IPS DF 6.9 (cell line): ENCODE measurements at regions not wholly inside any gene's neighbourhood (a gene's known extent, or its start where the extent isn't known, plus 50 kb on each side); places are given as distances from the start of the nearest gene placed in this dataset.

Source experiments
- DNase-seq: peaks from one replicate; pipeline ENCODE4 v3.0.0-alpha.2; 2013; ENCODE audit warnings: low read depth, low spot score
- H3K27ac ChIP-seq: one replicate; pipeline ENCODE4 v1.5.1; 2013; ENCODE audit warnings: low read length, control low read depth
- H3K27me3 ChIP-seq: 2 replicates; pipeline ENCODE4 v1.6.1; 2013; ENCODE audit warnings: mild to moderate bottlenecking, low read length; ENCODE audit not compliant: control insufficient read depth, insufficient read depth
- H3K36me3 ChIP-seq: 2 replicates; pipeline ENCODE4 v1.6.1; 2013; ENCODE audit warnings: low read length; ENCODE audit not compliant: control insufficient read depth, insufficient read depth
- H3K4me1 ChIP-seq: 2 replicates; pipeline ENCODE4 v1.6.1; 2013; ENCODE audit warnings: low read length; ENCODE audit not compliant: control insufficient read depth, insufficient read depth
- H3K4me3 ChIP-seq: 2 replicates; pipeline ENCODE4 v1.5.1; 2013; ENCODE audit warnings: mild to moderate bottlenecking, low read length
- H3K9me3 ChIP-seq: 2 replicates; pipeline ENCODE4 v1.6.1; 2013; ENCODE audit warnings: low read length, inconsistent platforms; ENCODE audit not compliant: control insufficient read depth, insufficient read depth
- WGBS: extraction: QIAGEN DNeasy Blood & Tissue Kit; methylation state at CpG from one replicate; pipeline ENCODE4 v1.1.7; 2013; ENCODE audit warnings: mixed read lengths, missing lambda C conversion rate; ENCODE audit not compliant: insufficient read length, insufficient coverage; 5-methylcytosine and 5-hydroxymethylcytosine counted together

DNA sequence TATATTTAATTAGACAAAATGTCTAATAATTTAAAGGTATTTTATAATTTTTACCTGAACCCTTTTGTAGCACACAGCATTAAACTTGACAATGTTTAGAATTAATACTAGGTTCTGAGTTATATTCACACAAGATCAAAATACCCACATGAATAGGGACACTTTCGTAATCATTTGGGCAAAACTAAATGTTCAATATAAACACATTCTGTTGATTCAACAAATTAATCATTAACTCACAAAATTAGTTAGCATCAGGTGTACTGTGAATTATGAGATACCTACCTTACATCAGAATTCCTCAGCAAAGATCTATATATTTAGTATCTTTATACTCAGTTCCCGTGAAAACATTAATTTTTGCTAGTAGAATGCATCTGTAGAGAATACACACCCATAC is 481.5 kb upstream of the MANEA start:
- WGBS = no CpG with 5 or more reads among the region's 2 CpGs
- no peak overlapping the region for H3K27ac ChIP-seq
- no peaks in the 10 kb centered on the region for H3K4me1 ChIP-seq
- DNase-seq = no peak
- no peaks in the 10 kb centered on the region for H3K36me3 ChIP-seq
- H3K27me3 ChIP-seq = no peaks in the 10 kb centered on the region
- H3K4me3 ChIP-seq = no peak overlapping the region
- H3K9me3 ChIP-seq = no peaks in the 10 kb centered on the region

DNA sequence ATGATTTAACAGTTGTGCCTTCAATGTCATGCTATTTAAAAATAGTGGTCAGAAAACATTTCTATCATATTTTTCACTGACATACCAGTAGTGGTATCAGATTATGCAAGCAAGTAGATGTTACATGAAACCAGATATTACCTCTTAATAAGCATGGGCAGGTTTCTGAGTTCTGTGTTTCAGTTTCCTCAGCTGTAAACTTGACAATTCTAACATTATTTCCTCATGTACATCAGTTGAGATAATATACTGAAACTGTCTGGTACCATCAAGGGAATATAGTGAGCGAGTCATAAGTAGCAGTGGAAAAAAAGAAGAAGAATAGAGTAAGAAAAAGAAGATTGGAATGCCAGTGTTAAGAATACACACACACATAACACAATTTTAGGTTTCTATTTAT is 477.9 kb upstream of the MANEA start:
- Histone ChIP-seq H3K4me3 (no peak overlapping the region), H3K27ac (no peak overlapping the region), H3K4me1 (no peaks in the 10 kb centered on the region), H3K27me3 (no peaks in the 10 kb centered on the region), H3K36me3 (no peaks in the 10 kb centered on the region), H3K9me3 (no peaks in the 10 kb centered on the region)
- no peak for DNase-seq
- no CpG with 5 or more reads among the region's 1 CpG for WGBS

DNA sequence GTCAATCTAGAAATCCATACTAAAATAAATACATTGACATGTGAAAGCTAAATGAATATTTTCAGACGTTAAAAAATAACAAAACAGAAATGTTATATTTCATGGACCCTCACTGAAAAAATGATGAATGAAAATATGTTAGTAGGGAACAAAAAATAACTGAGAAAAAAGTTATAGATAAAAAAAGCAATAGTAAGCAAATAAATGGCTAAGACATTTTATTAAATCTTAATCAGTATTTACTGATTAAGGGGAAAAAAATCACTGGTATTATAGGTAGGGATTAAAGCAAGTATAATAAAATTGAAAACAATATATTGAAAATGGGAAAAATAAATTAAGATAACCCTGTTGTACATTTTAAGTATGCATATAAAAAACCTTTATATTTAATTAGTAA is 468.1 kb upstream of the MANEA start:
- no peaks in the 10 kb centered on the region for H3K4me1 ChIP-seq
- H3K27ac ChIP-seq = no peak overlapping the region
- H3K4me3 ChIP-seq = no peak overlapping the region
- no peak for DNase-seq
- no peaks in the 10 kb centered on the region for H3K36me3 ChIP-seq
- no CpG with 5 or more reads among the region's 1 CpG for WGBS
- no peaks in the 10 kb centered on the region for H3K27me3 ChIP-seq
- H3K9me3 ChIP-seq = no peaks in the 10 kb centered on the region

DNA sequence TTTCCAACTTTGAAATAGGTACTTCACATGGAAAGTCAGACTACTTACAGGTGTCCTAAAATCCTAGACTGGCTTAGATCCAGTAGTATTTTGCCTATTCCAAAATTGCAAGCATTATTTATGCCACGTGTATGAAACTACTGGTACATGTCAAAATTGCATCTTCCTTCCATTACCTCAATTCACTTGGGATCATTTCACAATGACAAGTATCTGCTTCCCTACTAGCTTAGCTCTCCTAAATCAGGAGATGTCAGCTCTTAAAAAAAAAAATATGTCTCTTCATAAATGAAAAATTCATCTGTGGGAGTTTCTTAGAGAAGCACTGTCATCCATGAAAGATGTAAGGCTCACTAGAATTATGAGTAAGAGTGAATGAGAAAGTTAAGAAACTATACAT is 466.6 kb upstream of the MANEA start:
- Histone ChIP-seq H3K27ac (no peak overlapping the region), H3K4me3 (no peak overlapping the region), H3K27me3 (no peaks in the 10 kb centered on the region), H3K36me3 (no peaks in the 10 kb centered on the region), H3K4me1 (no peaks in the 10 kb centered on the region), H3K9me3 (no peaks in the 10 kb centered on the region)
- no peak for DNase-seq
- WGBS = no CpG with 5 or more reads among the region's 1 CpG

DNA sequence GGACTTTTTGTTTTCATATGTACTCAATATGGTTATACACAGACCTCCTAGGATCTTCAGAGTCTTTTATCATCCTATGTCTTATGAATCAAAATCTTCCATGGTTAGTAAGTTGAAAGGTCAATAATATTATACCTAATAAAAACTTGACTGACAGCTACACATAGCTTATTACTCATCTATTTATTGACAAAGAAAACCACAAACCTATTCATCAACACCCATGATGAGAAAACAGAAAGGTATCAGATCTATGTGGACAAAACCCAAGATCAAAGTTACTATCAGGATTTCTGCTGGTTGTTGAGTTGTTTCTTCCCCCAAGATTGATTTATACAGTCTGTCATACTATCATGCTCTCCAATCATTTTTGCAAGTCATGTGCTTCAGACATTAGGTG is 460.1 kb upstream of the MANEA start:
- Histone ChIP-seq H3K36me3 (no peaks in the 10 kb centered on the region), H3K4me1 (no peaks in the 10 kb centered on the region), H3K27me3 (no peaks in the 10 kb centered on the region), H3K4me3 (no peak overlapping the region), H3K27ac (no peak overlapping the region), H3K9me3 (no peaks in the 10 kb centered on the region)
- DNase-seq = no peak

DNA sequence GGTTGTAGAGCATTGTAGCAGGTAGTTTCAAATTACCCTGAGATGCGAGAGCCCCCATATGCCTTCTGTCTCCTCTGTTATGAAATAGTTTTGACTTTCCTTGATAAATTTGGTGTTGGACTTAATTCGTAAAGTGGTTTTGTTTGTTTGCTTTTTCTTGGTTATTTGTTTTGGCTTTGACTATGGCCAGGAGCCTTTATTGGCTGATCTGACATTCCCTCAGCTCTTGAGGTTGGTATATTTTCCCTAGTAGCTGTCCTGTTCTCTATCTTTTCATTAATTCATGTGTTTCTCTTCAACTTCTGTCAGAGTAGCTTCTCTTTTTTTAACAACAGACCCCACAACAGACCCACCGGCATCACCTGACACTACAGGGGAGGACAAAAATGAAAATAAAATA is 457.4 kb upstream of the MANEA start:
- Histone ChIP-seq H3K9me3 (no peaks in the 10 kb centered on the region), H3K4me1 (no peaks in the 10 kb centered on the region), H3K27ac (no peak overlapping the region), H3K27me3 (no peaks in the 10 kb centered on the region), H3K36me3 (no peaks in the 10 kb centered on the region), H3K4me3 (no peak overlapping the region)
- WGBS = no CpG with 5 or more reads among the region's 3 CpGs
- DNase-seq = no peak

DNA sequence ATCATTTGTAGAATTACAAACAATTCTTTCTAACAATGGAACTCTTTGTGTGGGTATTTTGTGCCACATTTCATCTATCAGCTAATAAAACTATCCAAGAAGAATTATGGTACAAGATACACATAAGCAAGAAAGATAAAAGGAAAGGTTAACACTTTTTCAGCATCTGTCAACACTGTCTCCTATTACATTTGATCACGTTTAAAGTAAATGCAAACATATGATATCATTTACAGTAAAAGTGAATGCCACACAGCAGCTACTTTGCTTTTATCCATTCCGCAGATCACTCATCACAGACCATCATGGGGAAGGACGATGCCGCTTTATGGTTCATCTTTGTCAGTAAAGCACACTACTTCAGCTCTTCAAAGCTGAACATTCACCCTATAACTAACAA is 456.4 kb upstream of the MANEA start:
- Histone ChIP-seq H3K27me3 (no peaks in the 10 kb centered on the region), H3K36me3 (no peaks in the 10 kb centered on the region), H3K9me3 (no peaks in the 10 kb centered on the region), H3K4me1 (no peaks in the 10 kb centered on the region), H3K4me3 (no peak overlapping the region), H3K27ac (no peak overlapping the region)
- no CpG with 5 or more reads among the region's 4 CpGs for whole genome bisulfite sequencing
- DNase-seq = no peak

DNA sequence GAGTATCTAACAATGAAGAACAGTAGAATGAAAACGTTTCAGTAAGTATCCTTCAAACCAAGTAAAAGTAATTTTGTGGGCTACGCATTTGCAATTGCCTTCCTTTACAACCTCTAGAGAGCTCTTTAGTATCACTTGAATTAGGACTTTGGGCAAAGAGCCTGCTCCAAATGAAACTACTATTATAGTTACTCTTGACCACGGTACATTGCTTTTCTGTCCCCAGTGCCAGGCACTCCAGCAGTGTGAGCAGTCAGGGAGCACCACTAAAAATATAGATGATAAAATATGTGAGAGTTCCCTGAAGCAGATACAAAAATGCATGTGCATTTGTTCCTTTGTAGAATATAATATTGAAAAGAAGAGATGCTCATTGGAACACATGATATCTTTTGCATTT is 450.1 kb upstream of the MANEA start:
- Histone ChIP-seq H3K4me1 (no peaks in the 10 kb centered on the region), H3K27ac (no peak overlapping the region), H3K4me3 (no peak overlapping the region), H3K9me3 (no peaks in the 10 kb centered on the region), H3K27me3 (no peaks in the 10 kb centered on the region), H3K36me3 (no peaks in the 10 kb centered on the region)
- no peak for DNase-seq
- WGBS = no CpG with 5 or more reads among the region's 3 CpGs

DNA sequence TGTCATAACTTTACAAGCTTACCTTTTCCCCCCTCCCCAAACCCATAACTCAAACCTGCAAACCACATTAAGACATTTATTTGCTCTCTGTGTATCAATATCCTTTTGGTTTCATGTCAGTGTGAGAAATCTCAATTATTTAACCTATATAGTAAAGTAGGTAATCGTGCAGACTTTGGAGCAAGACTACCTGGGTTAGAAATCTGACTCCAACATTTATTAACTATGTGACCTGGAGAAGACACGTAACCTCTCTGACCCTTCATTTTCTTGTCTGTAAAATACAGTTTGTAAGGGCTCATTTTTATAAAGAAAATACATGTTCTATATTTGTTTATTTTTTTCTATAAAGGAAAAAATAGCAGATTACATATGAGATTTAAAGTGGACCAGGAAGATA is 448.9 kb upstream of the MANEA start:
- Histone ChIP-seq H3K27me3 (no peaks in the 10 kb centered on the region), H3K36me3 (no peaks in the 10 kb centered on the region), H3K4me3 (no peak overlapping the region), H3K27ac (no peak overlapping the region), H3K4me1 (no peaks in the 10 kb centered on the region), H3K9me3 (no peaks in the 10 kb centered on the region)
- WGBS = no CpG with 5 or more reads among the region's 2 CpGs
- DNase-seq = no peak

DNA sequence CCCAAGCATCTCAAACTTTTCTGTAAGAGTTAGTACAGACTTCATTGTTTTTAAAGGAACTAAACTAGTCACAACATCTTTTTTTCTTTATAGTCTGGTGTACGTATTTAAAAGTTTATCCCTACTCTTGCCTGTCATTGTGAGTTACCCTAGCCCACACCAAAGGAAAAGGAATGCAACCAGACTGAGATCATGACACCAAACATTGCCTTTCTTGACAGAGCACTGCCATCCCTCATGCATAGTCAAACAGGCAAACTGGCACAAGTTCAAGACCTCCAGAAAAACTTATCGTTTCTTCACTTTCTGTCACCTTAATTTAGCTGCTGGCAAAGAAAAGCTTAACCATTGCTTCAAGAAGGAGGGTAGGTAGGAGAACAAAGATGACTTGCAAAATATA is 448.4 kb upstream of the MANEA start:
- no peak overlapping the region for H3K4me3 ChIP-seq
- WGBS = no CpG with 5 or more reads among the region's 2 CpGs
- no peaks in the 10 kb centered on the region for H3K27me3 ChIP-seq
- DNase-seq = no peak
- H3K27ac ChIP-seq = no peak overlapping the region
- H3K36me3 ChIP-seq = no peaks in the 10 kb centered on the region
- H3K4me1 ChIP-seq = no peaks in the 10 kb centered on the region
- H3K9me3 ChIP-seq = no peaks in the 10 kb centered on the region

DNA sequence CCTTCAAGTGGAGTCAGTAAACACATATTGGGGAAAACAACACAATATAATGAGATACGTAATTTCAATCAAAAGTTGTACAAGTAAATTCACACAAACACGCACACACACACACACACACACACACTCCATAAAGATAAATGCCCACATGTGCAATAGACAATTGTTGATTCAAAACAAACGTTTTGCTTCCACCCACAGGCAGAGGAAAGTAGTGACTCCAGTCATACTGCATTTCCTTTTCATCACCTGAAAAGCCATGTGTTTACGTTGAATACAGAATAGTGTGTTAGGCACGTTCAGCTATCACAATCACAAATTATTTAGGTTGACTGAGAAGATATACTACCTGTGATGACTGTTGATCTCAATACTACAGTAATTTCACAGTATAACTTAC is 443.8 kb upstream of the MANEA start:
- no peaks in the 10 kb centered on the region for H3K9me3 ChIP-seq
- H3K36me3 ChIP-seq = no peaks in the 10 kb centered on the region
- no peak overlapping the region for H3K4me3 ChIP-seq
- no peaks in the 10 kb centered on the region for H3K4me1 ChIP-seq
- DNase-seq = peak; percentile 4
- WGBS = no CpG with 5 or more reads among the region's 5 CpGs
- no peaks in the 10 kb centered on the region for H3K27me3 ChIP-seq
- no peak overlapping the region for H3K27ac ChIP-seq
